ENCODE measurements at regions not wholly inside any gene's neighbourhood (a gene's known extent, or its start where the extent isn't known, plus 50 kb on each side); places are given as distances from the start of the nearest gene placed in this dataset.

DNA sequence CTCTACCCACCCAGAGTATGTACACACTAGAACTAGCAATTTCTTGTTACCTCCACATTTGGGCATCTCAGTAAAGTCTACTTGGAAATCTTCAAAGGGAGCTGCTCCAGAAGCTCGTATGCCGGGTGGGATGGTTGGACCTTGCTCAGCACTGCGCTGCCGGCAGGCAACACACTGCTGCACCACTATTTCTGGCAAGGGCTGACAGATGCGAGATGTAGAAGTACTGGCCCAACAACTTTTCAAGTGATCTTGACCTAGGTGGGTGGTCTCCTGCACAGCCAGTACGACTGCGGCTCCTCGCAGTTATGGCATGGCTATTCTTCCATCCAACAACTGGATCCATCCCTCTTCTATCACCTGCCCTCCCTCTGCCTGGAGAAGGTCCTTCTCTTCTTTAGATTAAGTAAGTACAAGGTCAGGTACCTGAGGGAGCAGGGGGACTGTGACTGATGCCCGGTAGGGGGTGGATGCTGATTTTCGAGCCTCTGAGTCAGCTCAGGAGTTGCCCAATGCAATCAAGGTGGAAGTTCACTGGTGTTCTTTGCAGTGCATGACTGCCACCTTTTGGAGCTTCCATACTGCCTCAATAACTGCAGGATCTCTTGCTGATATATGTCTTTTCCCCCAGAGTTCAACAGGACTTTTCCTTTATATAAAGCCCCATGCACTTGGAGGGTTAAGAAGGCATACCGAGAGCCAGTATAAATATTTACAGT lies 100.4 kb upstream of the SLC1A4 start (continued):
- TF ChIP-seq, protein P1, sequence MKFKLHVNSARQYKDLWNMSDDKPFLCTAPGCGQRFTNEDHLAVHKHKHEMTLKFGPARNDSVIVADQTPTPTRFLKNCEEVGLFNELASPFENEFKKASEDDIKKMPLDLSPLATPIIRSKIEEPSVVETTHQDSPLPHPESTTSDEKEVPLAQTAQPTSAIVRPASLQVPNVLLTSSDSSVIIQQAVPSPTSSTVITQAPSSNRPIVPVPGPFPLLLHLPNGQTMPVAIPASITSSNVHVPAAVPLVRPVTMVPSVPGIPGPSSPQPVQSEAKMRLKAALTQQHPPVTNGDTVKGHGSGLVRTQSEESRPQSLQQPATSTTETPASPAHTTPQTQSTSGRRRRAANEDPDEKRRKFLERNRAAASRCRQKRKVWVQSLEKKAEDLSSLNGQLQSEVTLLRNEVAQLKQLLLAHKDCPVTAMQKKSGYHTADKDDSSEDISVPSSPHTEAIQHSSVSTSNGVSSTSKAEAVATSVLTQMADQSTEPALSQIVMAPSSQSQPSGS (IDR thresholded peaks at IDR 0.05; ENCODE audit: low read length), result no peak
- TF ChIP-seq POU5F1 (IDR thresholded peaks at IDR 0.05; ENCODE audit: low read depth, low read length) (no peak), GABPA (IDR thresholded peaks at IDR 0.05; ENCODE audit: borderline replicate concordance, insufficient read depth, low read length) (no peak), E2F6 (IDR thresholded peaks at IDR 0.05) (no peak), TBP (IDR thresholded peaks at IDR 0.05; ENCODE audit: low read depth, low read length) (no peak), MAFK (IDR thresholded peaks at IDR 0.05; ENCODE audit: low read depth, low read length) (no peak), EP300 (IDR thresholded peaks at IDR 0.05; ENCODE audit: borderline replicate concordance in 1 of 2, low read depth in 2 of 2, low read length in 2 of 2) (no peak)
- TF ChIP-seq, protein P2, sequence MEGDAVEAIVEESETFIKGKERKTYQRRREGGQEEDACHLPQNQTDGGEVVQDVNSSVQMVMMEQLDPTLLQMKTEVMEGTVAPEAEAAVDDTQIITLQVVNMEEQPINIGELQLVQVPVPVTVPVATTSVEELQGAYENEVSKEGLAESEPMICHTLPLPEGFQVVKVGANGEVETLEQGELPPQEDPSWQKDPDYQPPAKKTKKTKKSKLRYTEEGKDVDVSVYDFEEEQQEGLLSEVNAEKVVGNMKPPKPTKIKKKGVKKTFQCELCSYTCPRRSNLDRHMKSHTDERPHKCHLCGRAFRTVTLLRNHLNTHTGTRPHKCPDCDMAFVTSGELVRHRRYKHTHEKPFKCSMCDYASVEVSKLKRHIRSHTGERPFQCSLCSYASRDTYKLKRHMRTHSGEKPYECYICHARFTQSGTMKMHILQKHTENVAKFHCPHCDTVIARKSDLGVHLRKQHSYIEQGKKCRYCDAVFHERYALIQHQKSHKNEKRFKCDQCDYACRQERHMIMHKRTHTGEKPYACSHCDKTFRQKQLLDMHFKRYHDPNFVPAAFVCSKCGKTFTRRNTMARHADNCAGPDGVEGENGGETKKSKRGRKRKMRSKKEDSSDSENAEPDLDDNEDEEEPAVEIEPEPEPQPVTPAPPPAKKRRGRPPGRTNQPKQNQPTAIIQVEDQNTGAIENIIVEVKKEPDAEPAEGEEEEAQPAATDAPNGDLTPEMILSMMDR (IDR thresholded peaks at IDR 0.05; ENCODE audit: control extremely low read depth in 1 of 3, insufficient read depth in 1 of 3, low read depth in 1 of 3, low read length in 3 of 3), result peak in 2 of 3 experiments; percentile 39 to 51; a peak in 3 of 4 replicates

All from H1 (cell line).